ENCODE measurements at regions not wholly inside any gene's neighbourhood (a gene's known extent, or its start where the extent isn't known, plus 50 kb on each side); places are given as distances from the start of the nearest gene placed in this dataset.

- Histone ChIP-seq H3K79me2 (ENCODE audit: insufficient read depth, low read length) (no peaks in the 10 kb centered on the region), H4K20me1 (ENCODE audit: insufficient read depth, low read length, poor library complexity, severe bottlenecking) (no peaks in the 10 kb centered on the region), H3K36me3 (ENCODE audit: insufficient read depth, low read length) (no peaks in the 10 kb centered on the region), H3K27me3 (ENCODE audit: insufficient read depth, low read length, poor library complexity, severe bottlenecking) (no peaks in the 10 kb centered on the region), H3K9ac (ENCODE audit: low read depth, low read length, poor library complexity, severe bottlenecking) (no peak overlapping the region), H3K4me3 (ENCODE audit: low read length, poor library complexity, severe bottlenecking) (no peak overlapping the region), H3K4me1 (ENCODE audit: insufficient read depth, low read length, poor library complexity, severe bottlenecking) (peaks cover 10% of the 10 kb centered on the region), H3K4me2 (ENCODE audit: low read depth, low read length, poor library complexity, severe bottlenecking) (no peak overlapping the region), H3K9me3 (ENCODE audit: insufficient read depth, low read depth, low read length) (no peaks in the 10 kb centered on the region), H3F3A (ENCODE audit: low read depth) (no peaks in the 10 kb centered on the region), H3K9me2 (replicated peaks; ENCODE audit: low read depth, low read length) (no peaks in the 10 kb centered on the region), H2AFZ (ENCODE audit: low read length) (no peak overlapping the region)
- TF ChIP-seq EZH2phosphoT487 (IDR thresholded peaks at IDR 0.05; ENCODE audit: borderline replicate concordance): no peak
- TF ChIP-seq CTCF (conservative IDR thresholded peaks at IDR 0.05; ENCODE audit: low read length): no peak
These were observed 82.7 kb upstream of the JUN start for GRCh38 chr1:58866578-58866977.

- Histone ChIP-seq H4K20me1 (ENCODE audit: insufficient read depth, low read length, poor library complexity, severe bottlenecking) (no peaks in the 10 kb centered on the region), H2AFZ (ENCODE audit: low read length) (peak overlapping the region; percentile 79)
These were observed 85.9 kb upstream of the JUN start for GRCh38 chr1:58869638-58870297.

GRCh38 chr1:58870298-58870676, 86.4 kb upstream of the JUN start:
- TF ChIP-seq EZH2phosphoT487 (IDR thresholded peaks at IDR 0.05; ENCODE audit: borderline replicate concordance) (no peak), CTCF (conservative IDR thresholded peaks at IDR 0.05; ENCODE audit: low read length) (no peak)
- Histone ChIP-seq H3K9me3 (ENCODE audit: insufficient read depth, low read depth, low read length) (no peaks in the 10 kb centered on the region), H2AFZ (ENCODE audit: low read length) (peak overlapping the region; percentile 79), H3K9ac (ENCODE audit: low read depth, low read length, poor library complexity, severe bottlenecking) (no peak overlapping the region), H3K4me2 (ENCODE audit: low read depth, low read length, poor library complexity, severe bottlenecking) (no peak overlapping the region), H4K20me1 (ENCODE audit: insufficient read depth, low read length, poor library complexity, severe bottlenecking) (no peaks in the 10 kb centered on the region), H3K36me3 (ENCODE audit: insufficient read depth, low read length) (no peaks in the 10 kb centered on the region), H3K27me3 (ENCODE audit: insufficient read depth, low read length, poor library complexity, severe bottlenecking) (no peaks in the 10 kb centered on the region), H3K4me1 (ENCODE audit: insufficient read depth, low read length, poor library complexity, severe bottlenecking) (peaks cover 10% of the 10 kb centered on the region), H3K4me3 (ENCODE audit: low read length, poor library complexity, severe bottlenecking) (no peak overlapping the region), H3K79me2 (ENCODE audit: insufficient read depth, low read length) (no peaks in the 10 kb centered on the region), H3K9me2 (replicated peaks; ENCODE audit: low read depth, low read length) (no peaks in the 10 kb centered on the region), H3F3A (ENCODE audit: low read depth) (no peaks in the 10 kb centered on the region)

More at GRCh38 chr1:58869638-58870297, 85.9 kb upstream of the JUN start:
- H3K27me3 ChIP-seq (ENCODE audit: insufficient read depth, low read length, poor library complexity, severe bottlenecking): no peaks in the 10 kb centered on the region
- H3K79me2 ChIP-seq (ENCODE audit: insufficient read depth, low read length): no peaks in the 10 kb centered on the region
- H3K9ac ChIP-seq (ENCODE audit: low read depth, low read length, poor library complexity, severe bottlenecking): no peak overlapping the region
- no peak overlapping the region for H3K4me3 ChIP-seq (ENCODE audit: low read length, poor library complexity, severe bottlenecking)
- TF ChIP-seq EZH2phosphoT487 (IDR thresholded peaks at IDR 0.05; ENCODE audit: borderline replicate concordance) (no peak), CTCF (conservative IDR thresholded peaks at IDR 0.05; ENCODE audit: low read length) (no peak)
- no peaks in the 10 kb centered on the region for H3K9me2 ChIP-seq (replicated peaks; ENCODE audit: low read depth, low read length)
- no peaks in the 10 kb centered on the region for H3F3A ChIP-seq (ENCODE audit: low read depth)
- no peaks in the 10 kb centered on the region for H3K36me3 ChIP-seq (ENCODE audit: insufficient read depth, low read length)
- no peak overlapping the region for H3K4me2 ChIP-seq (ENCODE audit: low read depth, low read length, poor library complexity, severe bottlenecking)
- H3K4me1 ChIP-seq (ENCODE audit: insufficient read depth, low read length, poor library complexity, severe bottlenecking): peaks cover 10% of the 10 kb centered on the region
- H3K9me3 ChIP-seq (ENCODE audit: insufficient read depth, low read depth, low read length): no peaks in the 10 kb centered on the region

All from Loucy (cell line).